ENCODE measurements at regions not wholly inside any gene's neighbourhood (a gene's known extent, or its start where the extent isn't known, plus 50 kb on each side); places are given as distances from the start of the nearest gene placed in this dataset.

DNA sequence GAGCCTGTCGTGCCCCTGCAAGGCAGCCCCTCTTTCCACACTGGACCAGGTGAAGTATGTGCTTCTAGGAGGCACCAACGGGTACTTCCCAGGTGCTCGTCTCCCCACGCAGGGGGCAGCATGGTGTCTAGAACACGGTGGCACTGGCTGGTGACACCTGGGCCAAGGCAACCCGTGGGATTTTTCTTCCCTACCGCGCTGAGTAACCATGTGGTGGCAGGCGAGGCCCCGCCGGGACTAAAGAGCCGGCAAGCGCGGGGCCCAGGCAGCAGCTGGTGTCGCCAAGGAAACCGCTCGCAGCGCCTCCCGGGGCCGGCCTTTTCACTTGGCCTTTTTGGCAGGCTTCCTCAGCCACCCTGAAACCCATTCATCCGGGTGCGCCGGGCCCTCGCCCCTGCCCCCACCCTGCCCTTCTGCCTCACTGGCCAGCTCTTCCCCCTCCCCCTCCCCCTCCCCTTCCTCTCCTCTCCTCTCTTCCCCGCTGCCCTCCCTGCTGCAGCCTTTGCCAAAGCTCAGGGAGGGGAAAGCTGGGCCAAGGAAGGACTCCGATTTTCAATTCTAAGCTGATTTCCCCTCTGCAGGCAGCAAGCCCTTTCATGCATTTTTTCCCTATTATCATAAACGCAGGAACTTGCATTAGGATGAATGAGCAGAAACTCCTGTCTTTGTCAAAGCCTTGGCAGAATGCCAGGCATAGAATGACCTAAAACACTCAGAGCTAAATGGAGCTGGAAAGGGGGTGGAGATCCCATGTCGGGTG is 81.2 kb downstream of the IRF2BPL start (continued):
- TF ChIP-seq CBX3 (IDR thresholded peaks at IDR 0.05; ENCODE audit: borderline replicate concordance, low read depth) (no peak), ZSCAN29 (IDR thresholded peaks at IDR 0.05) (no peak), RBBP5 (conservative IDR thresholded peaks at IDR 0.05) (no peak), HDGF (IDR thresholded peaks at IDR 0.05) (peak; percentile 84), ZNF384 (IDR thresholded peaks at IDR 0.05; ENCODE audit: borderline replicate concordance, low read depth, low read length) (no peak), IKZF2 (IDR thresholded peaks at IDR 0.05) (peak; percentile 63 to 83), HDAC2 (IDR thresholded peaks at IDR 0.05) (no peak), BMI1 (IDR thresholded peaks at IDR 0.05; ENCODE audit: borderline replicate concordance) (peak; percentile 85), RB1 (IDR thresholded peaks at IDR 0.05; ENCODE audit: borderline replicate concordance) (peak; percentile 81; the same call in 1 of the 2 replicates), SMAD1 (IDR thresholded peaks at IDR 0.05; ENCODE audit: low read depth, partially characterized antibody) (peak; percentile 89), LARP7 (IDR thresholded peaks at IDR 0.05) (peak; percentile 62; the same call in 1 of the 2 replicates), HCFC1 (IDR thresholded peaks at IDR 0.05; ENCODE audit: low read length) (no peak), MEF2B (IDR thresholded peaks at IDR 0.05; ENCODE audit: partially characterized antibody, poor library complexity, severe bottlenecking) (peak; percentile 93), ZNF274 (IDR thresholded peaks at IDR 0.05; ENCODE audit: insufficient read depth, insufficient read length) (no peak), BCLAF1 (IDR thresholded peaks at IDR 0.05) (no peak), NBN (IDR thresholded peaks at IDR 0.05) (peak; percentile 76), ZNF217 (IDR thresholded peaks at IDR 0.05) (0 out of 2 replicates have a peak, but pooled peaks have one; percentile 19), CBX5 (IDR thresholded peaks at IDR 0.05; ENCODE audit: low read depth) (no peak), RELB (IDR thresholded peaks at IDR 0.05; ENCODE audit: low read depth) (peak; percentile 39; the same call in 1 of the 2 replicates), MAX (IDR thresholded peaks at IDR 0.05; ENCODE audit: low read depth, low read length) (peak; percentile 71), EED (IDR thresholded peaks at IDR 0.05; ENCODE audit: low read depth) (0 out of 2 replicates have a peak, but pooled peaks have one; percentile 66), MEF2A (IDR thresholded peaks at IDR 0.05; ENCODE audit: insufficient read depth, low read depth, low read length) (no peak), REST (IDR thresholded peaks at IDR 0.05; ENCODE audit: low read depth, low read length) (no peak), KDM1A (IDR thresholded peaks at IDR 0.05; ENCODE audit: borderline replicate concordance) (no peak), ASH2L (IDR thresholded peaks at IDR 0.05; ENCODE audit: borderline replicate concordance, low read depth) (no peak)

Measured in GM12878 (cell line).